Neural crest cell (in vitro differentiated cells): ENCODE measurements at regions not wholly inside any gene's neighbourhood (a gene's known extent, or its start where the extent isn't known, plus 50 kb on each side); places are given as distances from the start of the nearest gene placed in this dataset.

ENCODE experiments used
- DNase-seq: peaks from one replicate; pipeline ENCODE4 v3.0.0; 2021; ENCODE audit warnings: low read depth, mixed read lengths, low spot score
- H3K27ac Mint-ChIP-seq: one replicate; pipeline ENCODE4 v1.8.0; 2021; ENCODE audit warnings: mild to moderate bottlenecking, mixed read lengths; ENCODE audit not compliant: unreplicated experiment
- H3K27me3 Mint-ChIP-seq: 2 replicates; pipeline ENCODE4 v1.8.0; 2021; ENCODE audit warnings: low read depth, mild to moderate bottlenecking, mixed read lengths
- H3K36me3 Mint-ChIP-seq: 2 replicates; pipeline ENCODE4 v1.8.0; 2021; ENCODE audit warnings: low read depth, mild to moderate bottlenecking, mixed read lengths
- H3K4me1 Mint-ChIP-seq: 2 replicates; pipeline ENCODE4 v1.8.0; 2021; ENCODE audit warnings: mixed read lengths
- H3K4me3 Mint-ChIP-seq: one replicate; pipeline ENCODE4 v1.8.0; 2021; ENCODE audit warnings: mild to moderate bottlenecking, mixed read lengths
- H3K9me3 Mint-ChIP-seq: 2 replicates; pipeline ENCODE4 v1.8.0; 2021; ENCODE audit warnings: mixed read lengths
- TF ChIP-seq, protein P1 (sequence below): fragments of 200-600 bp; sonication (generic); conservative IDR thresholded peaks from 2 replicates; pipeline ENCODE4 v1.5.0; 2021; ENCODE audit warnings: antibody characterized with exemption, mild to moderate bottlenecking

DNA sequence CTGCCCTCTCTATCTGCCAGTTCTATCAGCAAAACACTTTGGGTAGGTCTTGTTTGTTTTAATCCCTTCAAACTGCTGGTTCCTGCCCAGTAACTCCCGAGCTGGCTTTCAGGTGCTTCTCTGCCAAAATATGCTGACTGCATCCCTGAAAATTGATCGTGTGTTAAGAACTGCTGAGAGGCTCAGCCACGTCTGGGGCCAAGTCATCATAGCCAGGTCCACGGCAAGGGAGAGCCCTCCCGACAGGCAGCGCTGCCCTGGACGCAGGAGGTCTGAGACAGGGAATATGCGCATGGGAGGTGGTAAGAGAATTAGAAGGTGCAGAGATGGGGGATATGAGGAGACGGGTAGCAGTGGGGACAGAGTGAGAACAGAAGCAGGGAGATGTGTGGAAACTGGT is 179.7 kb upstream of the TOPAZ1 start:
- no peaks in the 10 kb centered on the region for H3K36me3 Mint-ChIP-seq
- H3K27ac Mint-ChIP-seq: no peak overlapping the region
- no peaks in the 10 kb centered on the region for H3K4me1 Mint-ChIP-seq
- H3K4me3 Mint-ChIP-seq: no peak overlapping the region
- H3K27me3 Mint-ChIP-seq: peaks cover 39% of the 10 kb centered on the region
- TF ChIP-seq, protein P1, sequence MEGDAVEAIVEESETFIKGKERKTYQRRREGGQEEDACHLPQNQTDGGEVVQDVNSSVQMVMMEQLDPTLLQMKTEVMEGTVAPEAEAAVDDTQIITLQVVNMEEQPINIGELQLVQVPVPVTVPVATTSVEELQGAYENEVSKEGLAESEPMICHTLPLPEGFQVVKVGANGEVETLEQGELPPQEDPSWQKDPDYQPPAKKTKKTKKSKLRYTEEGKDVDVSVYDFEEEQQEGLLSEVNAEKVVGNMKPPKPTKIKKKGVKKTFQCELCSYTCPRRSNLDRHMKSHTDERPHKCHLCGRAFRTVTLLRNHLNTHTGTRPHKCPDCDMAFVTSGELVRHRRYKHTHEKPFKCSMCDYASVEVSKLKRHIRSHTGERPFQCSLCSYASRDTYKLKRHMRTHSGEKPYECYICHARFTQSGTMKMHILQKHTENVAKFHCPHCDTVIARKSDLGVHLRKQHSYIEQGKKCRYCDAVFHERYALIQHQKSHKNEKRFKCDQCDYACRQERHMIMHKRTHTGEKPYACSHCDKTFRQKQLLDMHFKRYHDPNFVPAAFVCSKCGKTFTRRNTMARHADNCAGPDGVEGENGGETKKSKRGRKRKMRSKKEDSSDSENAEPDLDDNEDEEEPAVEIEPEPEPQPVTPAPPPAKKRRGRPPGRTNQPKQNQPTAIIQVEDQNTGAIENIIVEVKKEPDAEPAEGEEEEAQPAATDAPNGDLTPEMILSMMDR: no peak
- H3K9me3 Mint-ChIP-seq: no peaks in the 10 kb centered on the region
- DNase-seq: no peak

DNA sequence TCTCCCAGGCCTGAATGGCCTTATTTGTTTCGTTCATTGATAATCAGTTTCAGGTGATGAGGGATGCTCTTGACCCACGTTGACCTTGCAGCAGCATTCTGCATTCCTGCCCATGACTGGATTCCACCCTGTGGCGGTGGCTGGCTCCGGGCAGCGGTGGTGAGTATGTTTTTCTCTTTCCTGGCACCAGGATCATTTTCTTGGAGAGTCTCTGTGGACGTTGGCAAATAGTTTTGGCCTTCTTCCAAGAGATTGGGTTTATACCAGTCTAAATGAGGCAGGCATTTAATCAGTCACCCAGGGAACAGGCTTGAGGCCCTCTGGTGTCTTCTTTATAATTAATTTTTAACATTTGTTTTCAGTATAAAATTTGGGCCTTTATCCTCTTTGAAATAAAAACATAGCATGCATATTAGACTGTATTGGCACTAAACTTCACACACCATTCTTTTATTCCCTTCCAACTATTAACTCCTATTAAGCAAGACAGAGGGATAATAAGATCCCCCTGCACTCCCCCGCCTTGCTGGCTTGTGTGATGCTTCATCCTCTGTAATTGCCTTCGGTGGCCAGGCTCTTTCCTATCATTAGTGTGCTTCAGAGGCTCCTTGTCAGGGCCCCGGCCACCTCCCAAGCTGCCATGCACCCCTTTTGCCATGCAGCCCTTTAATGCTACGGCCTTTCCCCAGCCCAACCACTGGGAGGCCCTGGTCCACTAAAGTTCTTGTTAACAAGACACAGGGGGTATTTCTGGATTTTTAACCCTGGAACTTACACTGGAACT is 176.2 kb upstream of the TOPAZ1 start:
- Mint-ChIP-seq H3K27me3 (peaks cover 13% of the 10 kb centered on the region), H3K9me3 (no peaks in the 10 kb centered on the region), H3K4me3 (no peak overlapping the region), H3K27ac (no peak overlapping the region), H3K36me3 (no peaks in the 10 kb centered on the region), H3K4me1 (no peaks in the 10 kb centered on the region)
- no peak for DNase-seq
- TF ChIP-seq, protein P1: no peak

DNA sequence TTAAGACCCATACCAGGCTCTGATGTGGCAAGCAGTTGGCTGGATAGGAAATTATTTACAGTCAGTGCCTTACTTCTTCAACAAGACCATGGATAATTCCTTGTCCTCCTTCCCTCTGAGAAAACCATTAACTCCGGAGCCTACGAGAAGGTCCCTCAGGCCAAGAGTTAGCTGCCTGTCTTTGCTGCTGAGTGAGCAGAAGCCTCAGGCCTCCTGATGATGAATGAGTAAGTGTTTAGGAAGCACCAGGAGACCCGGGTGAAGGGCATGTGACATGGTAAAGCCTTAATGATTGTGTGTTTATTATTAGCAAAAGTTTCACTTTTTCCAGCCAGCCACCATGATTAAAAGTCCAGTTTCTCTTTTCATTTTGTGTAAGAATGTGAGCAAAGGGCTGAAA is 174.9 kb upstream of the TOPAZ1 start:
- TF ChIP-seq, protein P1: no peak
- no peak for DNase-seq
- Mint-ChIP-seq H3K27ac (no peak overlapping the region), H3K36me3 (no peaks in the 10 kb centered on the region), H3K4me1 (no peaks in the 10 kb centered on the region), H3K27me3 (peaks cover 8% of the 10 kb centered on the region), H3K4me3 (no peak overlapping the region), H3K9me3 (no peaks in the 10 kb centered on the region)

DNA sequence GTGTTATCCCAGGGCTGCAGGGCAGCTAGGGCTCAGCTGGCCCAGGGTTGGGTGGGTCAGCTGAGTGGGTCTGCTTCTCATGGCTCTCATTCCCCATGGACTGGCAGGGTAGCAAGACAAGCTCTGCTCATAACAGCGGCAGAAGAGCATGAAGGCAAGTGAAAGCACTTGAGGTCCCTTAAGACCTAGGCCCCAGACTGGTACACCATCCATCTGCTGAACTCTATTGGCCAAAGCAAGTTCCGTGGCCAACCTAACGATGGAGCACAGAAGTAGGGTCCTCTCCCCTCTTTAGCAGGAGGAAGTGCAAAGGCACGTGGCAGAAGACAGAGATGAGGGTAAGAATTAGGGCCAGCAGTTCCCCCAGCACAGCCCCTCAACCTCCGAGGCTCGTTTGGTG is 174.3 kb upstream of the TOPAZ1 start:
- no peak overlapping the region for H3K27ac Mint-ChIP-seq
- no peaks in the 10 kb centered on the region for H3K36me3 Mint-ChIP-seq
- H3K9me3 Mint-ChIP-seq: no peaks in the 10 kb centered on the region
- H3K27me3 Mint-ChIP-seq: peaks cover 3% of the 10 kb centered on the region
- TF ChIP-seq, protein P1: no peak
- no peak overlapping the region for H3K4me3 Mint-ChIP-seq
- no peak for DNase-seq
- H3K4me1 Mint-ChIP-seq: no peaks in the 10 kb centered on the region

DNA sequence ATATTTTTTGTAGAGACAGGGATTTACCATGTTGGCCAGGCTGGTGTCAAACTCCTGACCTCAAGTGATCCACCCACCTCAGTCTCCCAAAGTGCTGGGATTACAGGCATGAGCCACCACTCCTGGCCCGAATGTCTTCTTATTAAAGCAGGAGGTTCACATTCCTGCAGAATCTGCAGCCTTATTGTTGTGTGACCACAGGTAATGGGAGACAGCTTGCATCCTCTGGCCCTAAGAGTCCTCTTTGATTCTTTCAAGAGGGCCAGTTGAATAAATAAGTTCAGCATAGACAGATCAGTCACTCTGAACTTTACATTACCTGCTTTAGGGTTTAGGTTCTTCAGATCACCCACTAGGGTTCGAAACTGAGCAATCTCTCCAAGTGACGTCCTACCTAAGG is 172.9 kb upstream of the TOPAZ1 start:
- H3K4me1 Mint-ChIP-seq: no peaks in the 10 kb centered on the region
- DNase-seq: no peak
- H3K4me3 Mint-ChIP-seq: no peak overlapping the region
- TF ChIP-seq, protein P1: no peak
- H3K27ac Mint-ChIP-seq: no peak overlapping the region
- no peaks in the 10 kb centered on the region for H3K36me3 Mint-ChIP-seq
- no peaks in the 10 kb centered on the region for H3K9me3 Mint-ChIP-seq
- H3K27me3 Mint-ChIP-seq: no peaks in the 10 kb centered on the region
